Sigmoid colon (tissue), 6 donors: ENCODE measurements at regions not wholly inside any gene's neighbourhood (a gene's known extent, or its start where the extent isn't known, plus 50 kb on each side); places are given as distances from the start of the nearest gene placed in this dataset.

Experiments
- DNase-seq: peaks from one replicate; pipeline ENCODE4 v3.0.0-alpha.2; 2019
- H3K27ac ChIP-seq, 4 donors: fragments of 200-600 bp; sonication (generic); one replicate each; pipeline ENCODE4 v1.5.1; 2016 to 2019; ENCODE audit warnings: mild to moderate bottlenecking in 1 of 4
- H3K27me3 ChIP-seq, 3 donors: fragments of 200-600 bp; sonication (generic); one replicate each; pipeline ENCODE4 v1.5.1; 2019; ENCODE audit warnings: mild to moderate bottlenecking in 1 of 3
- H3K36me3 ChIP-seq, 4 donors: fragments of 200-600 bp; sonication (generic); one replicate each; pipeline ENCODE4 v1.5.1; 2016 to 2019
- H3K4me1 ChIP-seq, 4 donors: fragments of 200-600 bp; sonication (generic); one replicate each; pipeline ENCODE4 v1.5.1; 2017 to 2019
- H3K4me3 ChIP-seq, 4 donors: fragments of 200-600 bp; sonication (generic); one replicate each; pipeline ENCODE4 v1.5.1; 2017 to 2019; ENCODE audit warnings: mild to moderate bottlenecking in 2 of 4, moderate library complexity in 1 of 4
- H3K9me3 ChIP-seq, 4 donors: fragments of 200-600 bp in 3 of 4; sonication (generic) in 3 of 4; one replicate each; pipeline versions ENCODE4 v1.5.1 to v1.6.1; 2013 to 2019
- CTCF ChIP-seq, 4 experiments: fragments of 450-650 bp in 3 of 4; fragments of 200-600 bp in 1 of 4; IDR thresholded peaks; one replicate each; pipeline ENCODE4 v1.5.1; 2016 to 2019; ENCODE audit warnings: antibody characterized with exemption in 4 of 4, mild to moderate bottlenecking in 3 of 4, moderate library complexity in 2 of 4
- EP300 ChIP-seq, 4 donors: sonication (generic); formaldehyde crosslinking; IDR thresholded peaks; one replicate each; pipeline ENCODE4 v1.6.1; 2017; ENCODE audit warnings: antibody characterized with exemption in 4 of 4
- POLR2A ChIP-seq, 2 donors: fragments of 450-650 bp; IDR thresholded peaks; one replicate each; pipeline ENCODE4 v1.6.1; 2016; ENCODE audit warnings: antibody characterized with exemption in 2 of 2, mild to moderate bottlenecking in 2 of 2, moderate library complexity in 2 of 2
- POLR2AphosphoS5 ChIP-seq, 4 donors: sonication (generic); formaldehyde crosslinking; IDR thresholded peaks; one replicate each; pipeline ENCODE4 v1.6.1; 2017; ENCODE audit warnings: antibody characterized with exemption in 4 of 4
- WGBS, 2 donors: extraction: QIAGEN DNeasy Blood & Tissue Kit; methylation state at CpG; one replicate each; pipeline ENCODE4 v1.1.7; 2013; 5-methylcytosine and 5-hydroxymethylcytosine counted together
- intact Hi-C: fragments of 100-400 bp; cut with DNase I; formaldehyde crosslinking; loops from one replicate; pipeline ENCODE4 v1.15.1; 2023
- donor health status: healthy with polysubstance abuse.
- donor health status: healthy.

- intact Hi-C loops = no loop called here
- no peak for DNase-seq
- 77 to 78% methylated on average over 12 of the region's 12 CpGs for WGBS, 2 donors
- peaks cover 0 to 30% (median 23%) of the 10 kb centered on the region in 4 donors for H3K4me1 ChIP-seq
- no peaks in the 10 kb centered on the region for H3K36me3 ChIP-seq
- no peak overlapping the region for H3K4me3 ChIP-seq
- TF ChIP-seq CTCF (IDR thresholded peaks at IDR 0.05) = no peak
- TF ChIP-seq POLR2A (IDR thresholded peaks at IDR 0.05) = no peak
- no peak for TF ChIP-seq EP300 (IDR thresholded peaks at IDR 0.05)
- no peak for TF ChIP-seq POLR2AphosphoS5 (IDR thresholded peaks at IDR 0.05)
- no peaks in the 10 kb centered on the region for H3K9me3 ChIP-seq
- no peaks in the 10 kb centered on the region for H3K27me3 ChIP-seq
- H3K27ac ChIP-seq = no peak overlapping the region
Observed at GRCh38 chr7:22598318-22598920, 98.4 kb upstream of the STEAP1B start.

- intact Hi-C loops = no loop called here
- H3K4me1 ChIP-seq = peaks cover 0 to 25% (median 19%) of the 10 kb centered on the region in 4 donors
Observed at GRCh38 chr7:22597844-22598243, 97.9 kb upstream of the STEAP1B start.

GRCh38 chr7:22596763-22597400, 96.9 kb upstream of the STEAP1B start:
- intact Hi-C loops = no loop called here
- H3K36me3 ChIP-seq = no peaks in the 10 kb centered on the region
- no peak for DNase-seq
- no peaks in the 10 kb centered on the region for H3K9me3 ChIP-seq
- peaks cover 0 to 17% (median 9%) of the 10 kb centered on the region in 4 donors for H3K4me1 ChIP-seq
- TF ChIP-seq POLR2A (IDR thresholded peaks at IDR 0.05) (no peak), EP300 (IDR thresholded peaks at IDR 0.05) (no peak), CTCF (IDR thresholded peaks at IDR 0.05) (no peak)
- H3K27me3 ChIP-seq = no peaks in the 10 kb centered on the region
- WGBS, 2 donors = 73 to 77% methylated on average over 5 of the region's 5 CpGs
- no peak overlapping the region for H3K4me3 ChIP-seq
- H3K27ac ChIP-seq = no peak overlapping the region

More at GRCh38 chr7:22597844-22598243, 97.9 kb upstream of the STEAP1B start:
- Histone ChIP-seq H3K4me3 (no peak overlapping the region), H3K27ac (no peak overlapping the region), H3K36me3 (no peaks in the 10 kb centered on the region), H3K27me3 (no peaks in the 10 kb centered on the region), H3K9me3 (no peaks in the 10 kb centered on the region)
- 74 to 87% methylated on average over 3 of the region's 3 CpGs for WGBS, 2 donors
- TF ChIP-seq CTCF (IDR thresholded peaks at IDR 0.05) = no peak
- no peak for TF ChIP-seq EP300 (IDR thresholded peaks at IDR 0.05)
- no peak for TF ChIP-seq POLR2A (IDR thresholded peaks at IDR 0.05)
- no peak for TF ChIP-seq POLR2AphosphoS5 (IDR thresholded peaks at IDR 0.05)
- DNase-seq = no peak

- no peak overlapping the region for H3K27ac ChIP-seq
- no peaks in the 10 kb centered on the region for H3K9me3 ChIP-seq
- H3K27me3 ChIP-seq = no peaks in the 10 kb centered on the region
- intact Hi-C loops = no loop called here
- peaks cover 0 to 5% (median 0%) of the 10 kb centered on the region in 4 donors for H3K4me1 ChIP-seq
- no peak overlapping the region for H3K4me3 ChIP-seq
- TF ChIP-seq EP300 (IDR thresholded peaks at IDR 0.05) (no peak), CTCF (IDR thresholded peaks at IDR 0.05) (no peak)
- H3K36me3 ChIP-seq = no peaks in the 10 kb centered on the region
- 47 to 73% methylated on average over 2 of the region's 2 CpGs for WGBS, 2 donors
- DNase-seq = no peak
Observed at GRCh38 chr7:22594020-22594419, 94.0 kb upstream of the STEAP1B start.
